ENCODE measurements at regions not wholly inside any gene's neighbourhood (a gene's known extent, or its start where the extent isn't known, plus 50 kb on each side); places are given as distances from the start of the nearest gene placed in this dataset.

DNA sequence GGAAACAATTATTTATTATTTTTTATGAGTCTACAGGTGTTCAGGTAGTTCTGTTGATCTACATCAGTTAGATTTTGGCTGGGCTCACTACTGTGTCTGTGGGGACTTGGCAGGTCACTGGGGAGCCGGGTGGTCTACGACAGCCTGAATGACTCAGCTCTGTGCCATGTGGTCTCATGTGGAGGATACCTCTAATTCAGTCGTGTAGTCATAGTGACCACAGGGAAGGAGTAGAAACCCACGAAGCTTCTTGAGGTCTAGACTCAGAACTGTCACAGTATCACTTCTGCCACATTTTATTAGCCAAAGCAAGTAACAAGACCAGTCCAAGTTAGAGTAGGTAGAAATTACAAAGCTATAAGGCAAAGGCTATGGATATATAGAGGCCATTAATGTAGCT lies 64.7 kb upstream of the GRAMD2B start:
- peak overlapping the region; percentile 58; the same call in 1 of the 2 replicates for H3K27ac ChIP-seq
- TF ChIP-seq, protein P1, sequence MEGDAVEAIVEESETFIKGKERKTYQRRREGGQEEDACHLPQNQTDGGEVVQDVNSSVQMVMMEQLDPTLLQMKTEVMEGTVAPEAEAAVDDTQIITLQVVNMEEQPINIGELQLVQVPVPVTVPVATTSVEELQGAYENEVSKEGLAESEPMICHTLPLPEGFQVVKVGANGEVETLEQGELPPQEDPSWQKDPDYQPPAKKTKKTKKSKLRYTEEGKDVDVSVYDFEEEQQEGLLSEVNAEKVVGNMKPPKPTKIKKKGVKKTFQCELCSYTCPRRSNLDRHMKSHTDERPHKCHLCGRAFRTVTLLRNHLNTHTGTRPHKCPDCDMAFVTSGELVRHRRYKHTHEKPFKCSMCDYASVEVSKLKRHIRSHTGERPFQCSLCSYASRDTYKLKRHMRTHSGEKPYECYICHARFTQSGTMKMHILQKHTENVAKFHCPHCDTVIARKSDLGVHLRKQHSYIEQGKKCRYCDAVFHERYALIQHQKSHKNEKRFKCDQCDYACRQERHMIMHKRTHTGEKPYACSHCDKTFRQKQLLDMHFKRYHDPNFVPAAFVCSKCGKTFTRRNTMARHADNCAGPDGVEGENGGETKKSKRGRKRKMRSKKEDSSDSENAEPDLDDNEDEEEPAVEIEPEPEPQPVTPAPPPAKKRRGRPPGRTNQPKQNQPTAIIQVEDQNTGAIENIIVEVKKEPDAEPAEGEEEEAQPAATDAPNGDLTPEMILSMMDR (conservative IDR thresholded peaks at IDR 0.05): no peak

DNA sequence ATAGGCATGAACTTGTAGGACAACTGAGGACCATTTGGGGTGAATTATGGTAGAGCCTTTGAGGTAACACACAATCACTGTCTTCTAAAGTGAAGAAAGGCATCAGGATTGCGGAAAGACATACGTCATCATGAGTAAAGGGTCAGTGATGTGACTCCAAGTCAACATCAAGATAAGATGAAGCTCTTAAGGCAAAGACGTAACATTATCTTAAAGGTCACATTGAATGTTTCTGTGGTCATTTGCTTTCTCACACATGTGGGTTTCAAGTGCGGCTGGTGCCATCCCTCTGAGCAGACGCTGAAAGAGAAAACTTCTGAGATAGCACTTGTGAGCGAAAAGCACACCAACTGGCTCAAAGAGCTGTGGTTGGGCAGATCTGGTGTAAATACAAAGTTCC lies 63.3 kb upstream of the GRAMD2B start:
- no peak overlapping the region for H3K27ac ChIP-seq
- TF ChIP-seq, protein P1 (conservative IDR thresholded peaks at IDR 0.05): no peak

DNA sequence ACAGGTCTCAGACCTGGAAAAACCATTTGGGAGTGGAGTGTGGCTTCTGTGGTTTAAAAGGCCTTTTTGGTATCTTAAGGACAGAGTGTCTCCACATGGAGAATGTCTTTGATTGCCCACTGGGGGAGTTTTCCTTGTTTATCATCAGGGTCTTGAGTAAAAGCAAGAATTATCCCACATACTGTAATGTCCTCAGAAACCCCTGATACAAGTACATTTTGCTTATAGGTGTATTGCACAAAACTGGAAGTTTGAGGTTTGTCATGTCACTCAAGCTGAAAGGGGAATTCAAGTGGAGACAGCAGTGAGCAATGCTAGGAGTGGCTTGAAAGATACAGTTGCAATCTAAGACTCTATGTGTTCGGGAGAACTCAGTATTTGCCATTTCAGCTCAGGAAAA lies 62.7 kb upstream of the GRAMD2B start:
- H3K27ac ChIP-seq: no peak overlapping the region
- TF ChIP-seq, protein P1 (conservative IDR thresholded peaks at IDR 0.05): no peak

DNA sequence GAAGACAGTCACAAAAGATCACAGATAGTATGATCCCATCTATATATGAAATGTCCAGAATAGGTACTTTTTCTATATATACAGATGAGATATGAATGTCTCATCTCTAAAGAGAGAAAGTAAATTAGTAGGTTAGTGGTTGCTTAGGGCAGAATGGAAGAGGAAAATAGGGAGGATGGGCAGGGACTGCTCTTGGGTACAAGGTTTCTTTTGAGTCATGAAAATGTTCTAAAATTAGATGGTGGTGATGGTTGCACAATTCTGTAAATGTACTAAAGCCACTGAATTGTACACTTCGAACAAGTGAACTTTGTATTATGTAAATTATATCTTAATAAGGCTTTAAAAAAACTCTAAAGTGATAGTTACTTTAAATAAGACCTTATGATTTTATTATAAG lies 59.6 kb upstream of the GRAMD2B start:
- TF ChIP-seq, protein P1 (conservative IDR thresholded peaks at IDR 0.05): no peak

DNA sequence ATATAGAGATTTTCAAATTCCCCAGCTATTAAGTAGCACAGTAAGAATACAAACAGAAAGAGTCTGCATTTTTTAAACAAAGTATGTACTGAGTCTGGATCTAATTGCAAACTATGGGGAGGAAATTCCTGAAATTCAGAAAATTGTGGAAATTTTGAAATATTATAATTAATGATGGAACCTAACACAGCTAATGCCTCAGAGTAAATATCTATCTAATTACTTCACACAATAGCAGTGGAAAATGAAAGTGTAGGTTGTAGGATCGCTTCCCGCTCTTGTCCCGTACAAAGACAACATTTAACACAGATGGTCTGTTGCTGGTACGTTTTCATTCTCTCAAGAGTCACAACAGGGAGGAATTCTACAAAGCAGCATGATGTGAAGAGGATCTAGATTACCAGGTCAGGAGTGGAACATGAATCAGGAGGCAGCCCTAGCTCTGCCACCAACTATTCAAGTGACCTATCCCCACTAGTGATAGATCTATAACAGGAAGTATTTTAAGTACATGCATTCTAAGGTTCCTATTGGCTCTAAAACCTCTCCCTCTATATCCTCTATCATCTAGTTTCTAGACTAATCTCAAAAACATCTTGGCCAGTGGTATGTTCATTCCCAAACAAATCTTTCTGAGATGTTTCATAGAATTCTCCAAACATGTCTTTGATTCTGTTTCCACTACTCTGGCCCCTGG lies 58.9 kb upstream of the GRAMD2B start:
- TF ChIP-seq, protein P1 (conservative IDR thresholded peaks at IDR 0.05): no peak
- H3K27ac ChIP-seq: peak overlapping the region; percentile 100

More for the DNA sequence above, 59.6 kb upstream of the GRAMD2B start:
- H3K27ac ChIP-seq: peak overlapping the region; percentile 100

DNA sequence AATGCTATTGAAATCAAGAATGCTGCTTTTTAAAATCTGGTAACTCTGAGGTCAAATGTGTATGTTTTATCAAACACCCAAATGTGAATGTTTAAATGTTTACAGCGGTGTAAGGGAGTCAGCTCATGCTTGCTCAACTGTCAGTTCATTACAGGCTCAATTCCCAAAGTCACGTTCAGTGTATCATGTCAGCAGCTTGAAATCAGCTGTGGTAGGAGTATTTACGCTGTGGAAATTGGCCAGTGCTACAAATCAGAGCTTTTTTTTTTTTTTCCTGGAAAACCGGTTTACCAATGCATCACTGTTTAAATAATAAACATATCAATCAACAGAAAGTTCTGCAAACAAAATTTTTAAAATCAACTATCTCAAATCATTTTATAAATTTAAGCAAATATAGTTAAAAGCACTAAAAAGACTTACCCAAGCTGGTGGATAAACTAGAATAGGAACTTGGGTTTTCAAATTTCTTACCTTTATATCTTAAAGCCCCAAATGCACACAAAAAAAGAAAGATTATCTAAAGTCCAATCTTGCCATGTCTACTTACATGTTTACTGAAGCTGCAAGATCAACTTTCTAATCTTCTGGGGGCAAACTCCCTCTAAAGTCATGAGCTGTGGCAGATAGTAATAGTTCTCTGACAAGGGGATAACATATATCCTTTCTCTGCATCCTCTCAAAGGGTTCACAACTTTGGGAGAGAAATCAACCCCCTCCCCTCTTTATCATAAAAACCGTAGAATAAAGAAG lies 57.6 kb upstream of the GRAMD2B start:
- H3K27ac ChIP-seq: peak overlapping the region; percentile 100

DNA sequence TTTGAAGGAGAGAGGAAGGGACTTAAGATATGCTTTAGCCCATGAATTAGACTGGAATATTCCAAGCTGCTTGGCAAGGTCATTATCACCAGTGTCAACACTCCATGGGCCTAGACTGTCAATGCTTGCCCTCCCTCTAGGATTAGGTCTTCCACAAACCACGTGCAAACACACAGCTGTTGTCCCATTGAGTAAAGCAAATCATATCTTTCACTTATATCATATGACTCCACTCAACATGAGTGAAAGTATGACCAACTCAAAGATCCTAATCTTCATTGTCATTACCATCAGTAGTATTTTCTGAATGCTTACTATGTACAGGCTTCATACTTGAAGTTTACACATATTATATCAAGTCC lies 57.0 kb upstream of the GRAMD2B start:
- TF ChIP-seq, protein P1 (conservative IDR thresholded peaks at IDR 0.05): no peak
- H3K27ac ChIP-seq: peak overlapping the region; percentile 100

More for the DNA sequence above, 57.6 kb upstream of the GRAMD2B start:
- TF ChIP-seq, protein P1 (conservative IDR thresholded peaks at IDR 0.05): no peak

Data from VCaP (cell line).